SK-N-SH (cell line): ENCODE measurements at regions not wholly inside any gene's neighbourhood (a gene's known extent, or its start where the extent isn't known, plus 50 kb on each side); places are given as distances from the start of the nearest gene placed in this dataset.
"Not testable (repeated sequence)": the region's sequence is repeated elsewhere in the genome, so short reads cannot be mapped to it uniquely, and the experiment has no call there.

ENCODE experiments used
- CTCF ChIA-PET: fragments of 300-600, 350-600 bp; formaldehyde crosslinking; extraction: SDS; loops from one replicate; lab custom pipeline; 2021; lab: Yijun Ruan, JAX
- POLR2A ChIA-PET: fragments of 350-600 bp; sonication (Branson Sonifier 250); formaldehyde crosslinking; extraction: SDS; loops from one replicate; lab custom pipeline; 2020; ENCODE audit warnings: antibody characterized with exemption, inconsistent platforms; lab: Yijun Ruan, JAX
- DNase-seq: peaks from one replicate; pipeline ENCODE4 v3.0.0; 2012
- H2AFZ ChIP-seq: fragments of 200-600 bp; sonication (generic); 2 replicates; pipeline ENCODE4 v1.8.1; 2016; ENCODE audit warnings: antibody characterized with exemption, mild to moderate bottlenecking, low read depth
- H3F3A ChIP-seq: fragments of 200-600 bp; sonication (generic); replicated peaks from 2 replicates; pipeline ENCODE3; 2016; ENCODE audit warnings: antibody characterized with exemption, mild to moderate bottlenecking; ENCODE audit not compliant: insufficient read depth
- H3K27ac ChIP-seq, 2 experiments: fragments of 200-500 bp in 1 of 2; fragments of 200-600 bp in 1 of 2; sonication (Bioruptor generic) in 1 of 2; sonication (generic), shearing (Covaris generic) in 1 of 2; 2 replicates each; pipeline versions ENCODE4 v1.5.1 to v1.6.1; 2014 to 2016; ENCODE audit warnings: low read depth in 2 of 2, inconsistent platforms in 1 of 2, low read length in 1 of 2, mild to moderate bottlenecking in 1 of 2, mixed read lengths in 1 of 2
- H3K27me3 ChIP-seq: fragments of 200-600 bp; sonication (generic), shearing (Covaris generic); 2 replicates; pipeline ENCODE4 v1.6.1; 2016; ENCODE audit warnings: mixed run types; ENCODE audit not compliant: insufficient read depth
- H3K36me3 ChIP-seq, 2 experiments: fragments of 200-500 bp in 1 of 2; fragments of 200-600 bp in 1 of 2; sonication (Bioruptor generic) in 1 of 2; sonication (generic) in 1 of 2; replicated peaks in 1 of 2; 2 replicates each; pipeline versions ENCODE3 to v1.5.1; 2014 to 2016; ENCODE audit warnings: low read length in 1 of 2, mild to moderate bottlenecking in 1 of 2; ENCODE audit not compliant: insufficient read depth in 2 of 2, control insufficient read depth in 1 of 2
- H3K4me1 ChIP-seq, 2 experiments: fragments of 200-500 bp in 1 of 2; fragments of 200-600 bp in 1 of 2; sonication (Bioruptor generic) in 1 of 2; sonication (generic), shearing (Covaris generic) in 1 of 2; 2 replicates each; pipeline versions ENCODE4 v1.5.1 to v1.6.1; 2014 to 2016; ENCODE audit warnings: low read depth in 1 of 2, low read length in 1 of 2, mixed run types in 1 of 2; ENCODE audit not compliant: insufficient read depth in 2 of 2, control insufficient read depth in 1 of 2
- H3K4me2 ChIP-seq: fragments of 200-600 bp; sonication (generic), shearing (Covaris generic); 2 replicates; pipeline ENCODE4 v1.6.1; 2017; ENCODE audit warnings: mixed run types
- H3K4me3 ChIP-seq, 2 experiments: fragments of 200-500 bp in 1 of 2; fragments of 200-600 bp in 1 of 2; sonication (Bioruptor generic) in 1 of 2; sonication (generic), shearing (Covaris generic) in 1 of 2; 2 replicates each; pipeline versions ENCODE4 v1.5.1 to v1.8.1; 2014 to 2016; ENCODE audit warnings: low read depth in 2 of 2, inconsistent platforms in 1 of 2, low read length in 1 of 2, mild to moderate bottlenecking in 1 of 2, mixed read lengths in 1 of 2, moderate library complexity in 1 of 2
- H3K79me2 ChIP-seq: fragments of 200-600 bp; sonication (generic); 2 replicates; pipeline ENCODE4 v1.8.1; 2017; ENCODE audit warnings: mild to moderate bottlenecking; ENCODE audit not compliant: insufficient read depth
- H3K9ac ChIP-seq: fragments of 200-600 bp; sonication (generic); 2 replicates; pipeline ENCODE4 v1.6.1; 2017; ENCODE audit warnings: mixed run types
- H3K9me2 ChIP-seq: fragments of 200-600 bp; sonication (generic); 2 replicates; pipeline ENCODE4 v1.6.1; 2017; ENCODE audit warnings: mixed run types
- H3K9me3 ChIP-seq: fragments of 200-600 bp; sonication (generic); 2 replicates; pipeline ENCODE4 v1.6.1; 2017; ENCODE audit warnings: mixed run types, mild to moderate bottlenecking, moderate library complexity
- H4K20me1 ChIP-seq: fragments of 200-600 bp; sonication (generic); 2 replicates; pipeline ENCODE4 v1.6.1; 2017; ENCODE audit warnings: mild to moderate bottlenecking, mixed run types; ENCODE audit not compliant: insufficient read depth
- CTCF ChIP-seq: fragments of 200-600 bp; sonication (generic); IDR thresholded peaks from 2 replicates; pipeline ENCODE4 v1.6.1; 2017; ENCODE audit warnings: antibody characterized with exemption, mild to moderate bottlenecking, moderate library complexity
- EZH2phosphoT487 ChIP-seq: fragments of 200-600 bp; sonication (generic); IDR thresholded peaks from 2 replicates; pipeline ENCODE4 v1.6.1; 2017; ENCODE audit warnings: low read depth, mixed run types, mild to moderate bottlenecking, antibody characterized with exemption, moderate library complexity, borderline replicate concordance
- RAD21 ChIP-seq: IDR thresholded peaks from 2 replicates; pipeline ENCODE4 v1.6.1; 2012; ENCODE audit warnings: mild to moderate bottlenecking, low read length
- SMC3 ChIP-seq: IDR thresholded peaks from 2 replicates; pipeline ENCODE4 v1.6.1; 2012; ENCODE audit warnings: low read depth, low read length, improper control_type of control experiment
- WGBS: methylation state at CpG from one replicate; pipeline ENCODE4 v1.1.6; 2017; ENCODE audit warnings: low lambda C conversion rate; 5-methylcytosine and 5-hydroxymethylcytosine counted together

GRCh38 chr10:42192450-42192849 lies 445.9 kb downstream of the ZNF33B start:
- TF ChIP-seq CTCF (peak; percentile 70), RAD21 (peak; percentile 32; the same call in 1 of the 2 replicates), SMC3 (peak; percentile 15; the same call in 1 of the 2 replicates)
- H2AFZ ChIP-seq, H3K9me3 ChIP-seq, H3K27ac ChIP-seq, H3K9me2 ChIP-seq, H3F3A ChIP-seq, H3K4me3 ChIP-seq, H3K4me2 ChIP-seq, H3K4me1 ChIP-seq, H4K20me1 ChIP-seq, POLR2A ChIA-PET, CTCF ChIA-PET, H3K9ac ChIP-seq, H3K27me3 ChIP-seq, H3K36me3 ChIP-seq, H3K79me2 ChIP-seq: not testable (repeated sequence)
- peak; percentile 2 for DNase-seq
- 0% methylated on average over 4 of the region's 4 CpGs for WGBS

- H3K27ac ChIP-seq, H3K79me2 ChIP-seq, POLR2A ChIA-PET, H3K9ac ChIP-seq, DNase-seq, H3K9me3 ChIP-seq, CTCF ChIA-PET, H4K20me1 ChIP-seq, H3K36me3 ChIP-seq, H3K27me3 ChIP-seq, H3K9me2 ChIP-seq, H3K4me3 ChIP-seq, H3F3A ChIP-seq, H3K4me1 ChIP-seq, H2AFZ ChIP-seq: not testable (repeated sequence)
- 0 out of 2 replicates have a peak overlapping the region, but pooled peaks have one; percentile 10 for H3K4me2 ChIP-seq
- WGBS = 2% methylated on average over 4 of the region's 6 CpGs
Measured at GRCh38 chr10:42187501-42188195, 450.7 kb downstream of the ZNF33B start.

GRCh38 chr10:42177793-42178689 lies 460.3 kb downstream of the ZNF33B start:
- H3K27ac ChIP-seq, POLR2A ChIA-PET, DNase-seq, H3K27me3 ChIP-seq, H3K36me3 ChIP-seq, CTCF ChIA-PET, H3F3A ChIP-seq, H3K79me2 ChIP-seq, H3K9me2 ChIP-seq, H3K9ac ChIP-seq, H4K20me1 ChIP-seq, H2AFZ ChIP-seq, H3K9me3 ChIP-seq, H3K4me1 ChIP-seq, H3K4me3 ChIP-seq: not testable (repeated sequence)
- TF ChIP-seq EZH2phosphoT487 (0 out of 2 replicates have a peak, but pooled peaks have one; percentile 50), RAD21 (peak; percentile 50), CTCF (peak; percentile 81)
- H3K4me2 ChIP-seq = peak overlapping the region; percentile 69; the same call in 1 of the 2 replicates
- WGBS = 5% methylated on average over 30 of the region's 30 CpGs
